ENCODE measurements at regions not wholly inside any gene's neighbourhood (a gene's known extent, or its start where the extent isn't known, plus 50 kb on each side); places are given as distances from the start of the nearest gene placed in this dataset.

DNA sequence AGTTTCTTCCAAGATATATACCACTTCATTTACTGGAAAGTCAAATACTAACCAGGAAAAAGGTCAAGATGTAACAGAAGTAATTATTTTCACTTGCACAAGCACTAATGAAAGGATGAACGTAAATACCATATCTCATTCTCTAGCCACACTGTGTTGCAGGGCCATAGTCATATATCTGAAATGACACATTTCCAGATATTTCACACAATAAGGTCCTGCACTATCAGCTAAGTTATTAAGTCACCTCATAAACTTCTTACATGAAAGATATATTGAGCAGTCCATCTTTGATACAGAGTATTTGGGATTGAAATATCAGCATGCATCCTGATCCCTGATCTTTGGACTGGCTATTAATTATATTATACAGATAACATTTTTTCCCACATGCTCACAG, 783.3 kb upstream of the MGAT4C start:
- Histone ChIP-seq H3K9ac (ENCODE audit: insufficient read depth, low read length, poor library complexity, severe bottlenecking) (no peak overlapping the region), H3K27me3 (ENCODE audit: control insufficient read depth in 2 of 2, insufficient read depth in 2 of 2, low read length in 2 of 2) (no peaks in the 10 kb centered on the region), H3K27ac (ENCODE audit: low read depth in 1 of 2, low read length in 2 of 2) (no peak overlapping the region), H3K4me2 (replicated peaks; ENCODE audit: extremely low read depth, low read length, poor library complexity, severe bottlenecking) (no peak overlapping the region), H3K4me1 (ENCODE audit: control insufficient read depth in 1 of 2, insufficient read depth in 2 of 2, low read length in 2 of 2) (no peaks in the 10 kb centered on the region), H3K36me3 (replicated peaks in 1 of 2; ENCODE audit: control insufficient read depth in 1 of 2, insufficient read depth in 2 of 2, low read length in 2 of 2) (no peaks in the 10 kb centered on the region), H2AFZ (ENCODE audit: insufficient read depth, low read depth, low read length, poor library complexity, severe bottlenecking) (no peak overlapping the region), H3K79me2 (ENCODE audit: insufficient read depth, low read length) (no peaks in the 10 kb centered on the region), H4K20me1 (ENCODE audit: insufficient read depth, low read length) (no peaks in the 10 kb centered on the region), H3K4me3 (replicated peaks in 1 of 3; ENCODE audit: low read depth in 2 of 3, low read length in 3 of 3) (no peak overlapping the region), H3K9me3 (replicated peaks in 1 of 2; ENCODE audit: control insufficient read depth in 1 of 2, insufficient read depth in 1 of 2, low read length in 2 of 2) (no peaks in the 10 kb centered on the region)
- Mint-ChIP-seq H3K36me3 (no peaks in the 10 kb centered on the region), H3K9me3 (peaks cover 0 to 2% (median 0%) of the 10 kb centered on the region in 7 donors), H3K4me1 (no peaks in the 10 kb centered on the region), H3K4me3 (no peak overlapping the region), H3K27me3 (ENCODE audit: low read depth in 3 of 3) (no peaks in the 10 kb centered on the region), H3K27ac (no peak overlapping the region)
- no CpG with 5 or more reads among the region's 1 CpG for WGBS (ENCODE audit: insufficient coverage)
- intact Hi-C loops (cut with micrococcal nuclease): no loop called here
- DNase-seq: no peak
- no peak for TF ChIP-seq CTCF (IDR thresholded peaks at IDR 0.05)

GRCh38 chr12:87038098-87038497, 781.9 kb upstream of the MGAT4C start:
- no peak overlapping the region for H3K9ac ChIP-seq (ENCODE audit: insufficient read depth, low read length, poor library complexity, severe bottlenecking)

More at GRCh38 chr12:87038098-87038497, 781.9 kb upstream of the MGAT4C start:
- TF ChIP-seq CTCF (IDR thresholded peaks at IDR 0.05): no peak
- no peak overlapping the region for H3K4me2 ChIP-seq (replicated peaks; ENCODE audit: extremely low read depth, low read length, poor library complexity, severe bottlenecking)
- intact Hi-C loops (cut with micrococcal nuclease): no loop called here
- no peaks in the 10 kb centered on the region for H3K4me1 Mint-ChIP-seq
- WGBS (ENCODE audit: insufficient coverage): no CpG with 5 or more reads among the region's 3 CpGs
- H3K27me3 Mint-ChIP-seq (ENCODE audit: low read depth in 3 of 3): no peaks in the 10 kb centered on the region
- no peak overlapping the region for H3K4me3 ChIP-seq (replicated peaks in 1 of 3; ENCODE audit: low read depth in 2 of 3, low read length in 3 of 3)
- no peak overlapping the region for H3K4me3 Mint-ChIP-seq
- H3K27ac ChIP-seq (ENCODE audit: low read depth in 1 of 2, low read length in 2 of 2): no peak overlapping the region
- H3K4me1 ChIP-seq (ENCODE audit: control insufficient read depth in 1 of 2, insufficient read depth in 2 of 2, low read length in 2 of 2): no peaks in the 10 kb centered on the region
- DNase-seq: no peak
- H3K9me3 Mint-ChIP-seq: peaks cover 0 to 2% (median 0%) of the 10 kb centered on the region in 7 donors
- H2AFZ ChIP-seq (ENCODE audit: insufficient read depth, low read depth, low read length, poor library complexity, severe bottlenecking): no peak overlapping the region
- H3K36me3 Mint-ChIP-seq: no peaks in the 10 kb centered on the region
- H3K9me3 ChIP-seq (replicated peaks in 1 of 2; ENCODE audit: control insufficient read depth in 1 of 2, insufficient read depth in 1 of 2, low read length in 2 of 2): no peaks in the 10 kb centered on the region
- H4K20me1 ChIP-seq (ENCODE audit: insufficient read depth, low read length): no peaks in the 10 kb centered on the region
- H3K27ac Mint-ChIP-seq: no peak overlapping the region
- no peaks in the 10 kb centered on the region for H3K27me3 ChIP-seq (ENCODE audit: control insufficient read depth in 2 of 2, insufficient read depth in 2 of 2, low read length in 2 of 2)
- no peaks in the 10 kb centered on the region for H3K79me2 ChIP-seq (ENCODE audit: insufficient read depth, low read length)
- H3K36me3 ChIP-seq (replicated peaks in 1 of 2; ENCODE audit: control insufficient read depth in 1 of 2, insufficient read depth in 2 of 2, low read length in 2 of 2): no peaks in the 10 kb centered on the region

Data from CD14-positive monocyte (primary cell).